ENCODE measurements at regions not wholly inside any gene's neighbourhood (a gene's known extent, or its start where the extent isn't known, plus 50 kb on each side); places are given as distances from the start of the nearest gene placed in this dataset.
"Not testable (repeated sequence)": the region's sequence is repeated elsewhere in the genome, so short reads cannot be mapped to it uniquely, and the experiment has no call there.

GRCh38 chr2:740322-741194 is 63.4 kb upstream of the TMEM18 start:
- not testable (repeated sequence) for H3K27me3 ChIP-seq (replicated peaks in 1 of 4; ENCODE audit: control insufficient read depth in 3 of 4, extremely low read depth in 1 of 4, insufficient read depth in 3 of 4, low read length in 3 of 4); H4K8ac ChIP-seq (ENCODE audit: extremely low read depth, insufficient read depth, low read length); H2BK120ac ChIP-seq (replicated peaks; ENCODE audit: low read depth, low read length); H3K9me3 ChIP-seq (ENCODE audit: insufficient read depth in 2 of 2, low read depth in 1 of 2, low read length in 1 of 2); H2BK20ac ChIP-seq (ENCODE audit: low read length); H3K79me1 ChIP-seq (ENCODE audit: low read depth, low read length); H3K4me1 ChIP-seq (replicated peaks in 1 of 4; ENCODE audit: control insufficient read depth in 3 of 4, insufficient read depth in 4 of 4, low read length in 3 of 4); H4K91ac ChIP-seq (replicated peaks; ENCODE audit: insufficient read length, low read length); H2BK15ac ChIP-seq (ENCODE audit: low read length); H2AK5ac ChIP-seq (ENCODE audit: low read depth, low read length); H3K27ac ChIP-seq (ENCODE audit: low read depth, low read length); H4K5ac ChIP-seq (ENCODE audit: insufficient read length, low read depth, low read length); H4K20me1 ChIP-seq (replicated peaks in 1 of 2; ENCODE audit: control insufficient read depth in 1 of 2, insufficient read depth in 2 of 2, low read length in 2 of 2); H3K36me3 ChIP-seq (ENCODE audit: control insufficient read depth in 2 of 4, insufficient read depth in 4 of 4, low read length in 3 of 4); H3K23ac ChIP-seq (ENCODE audit: insufficient read length); H2BK12ac ChIP-seq (ENCODE audit: low read depth, low read length); H3K14ac ChIP-seq (ENCODE audit: insufficient read length); H3K79me2 ChIP-seq (ENCODE audit: control insufficient read depth in 1 of 2, insufficient read depth in 2 of 2, low read length in 2 of 2)
- Histone ChIP-seq H3K4ac (replicated peaks; ENCODE audit: insufficient read length, low read depth, low read length) (peak overlapping the region; percentile 81), H3K56ac (replicated peaks; ENCODE audit: insufficient read length, low read depth, low read length) (peak overlapping the region; percentile 54), H2AFZ (ENCODE audit: low read length) (peak overlapping the region; percentile 96), H3K23me2 (ENCODE audit: low read depth, low read length) (peaks cover 11% of the 10 kb centered on the region), H3K4me3 (ENCODE audit: extremely low read depth in 1 of 4, insufficient read depth in 2 of 4, low read depth in 3 of 4, low read length in 4 of 4) (peak overlapping the region; percentile 54 to 75 (median 64)), H3K18ac (ENCODE audit: extremely low read depth, low read length) (peak overlapping the region; percentile 68; the same call in 1 of the 2 replicates), H3K4me2 (ENCODE audit: insufficient read depth in 1 of 2, low read depth in 2 of 2, low read length in 2 of 2) (peak overlapping the region; percentile 73 to 76), H2BK5ac (ENCODE audit: low read depth, low read length) (peak overlapping the region; percentile 36), H3K9ac (replicated peaks in 1 of 4; ENCODE audit: extremely low read depth in 1 of 4, low read depth in 3 of 4, low read length in 3 of 4) (peak overlapping the region in 2 of 4 experiments; percentile 26 to 39; a peak in 4 of 7 replicates)
- ChIA-PET CTCF (ENCODE audit: partially characterized antibody) (interaction anchor here (0.6 to 2.5 kb wide), 19 partner anchors 8 to 729 kb away, joined by 3 to 22 read pairs (median 3); no protein-coding TSS in a partner anchor), POLR2A (ENCODE audit: partially characterized antibody) (interaction anchor here (0.7 to 1.3 kb wide), 6 partner anchors 9 to 885 kb away, joined by 3 read pairs; no protein-coding TSS in a partner anchor)
- WGBS, 2 experiments (ENCODE audit: extremely low coverage in 1 of 2, insufficient coverage in 1 of 2, insufficient read length in 1 of 2, insufficient replicate concordance in 2 of 2, low coverage in 1 of 2, low lambda C conversion rate in 2 of 2, missing lambda C conversion rate in 1 of 2), result 4% methylated on average over 40 of the region's 41 CpGs; no CpG with 5 or more reads in 1 of the 2 experiments
- DNase-seq (ENCODE audit: low read depth in 1 of 2, low spot score in 2 of 2), result peak; percentile 98 to 100
- peak; percentile 15; the same call in 1 of the 2 replicates for TF ChIP-seq PHF8 (conservative IDR thresholded peaks at IDR 0.05; ENCODE audit: low read depth, low read length)
- TF ChIP-seq RBBP5 (IDR thresholded peaks at IDR 0.05; ENCODE audit: borderline replicate concordance, low read depth, low read length), result peak; percentile 51; the same call in 1 of the 2 replicates
- peak; percentile 67 for TF ChIP-seq SAP30 (IDR thresholded peaks at IDR 0.05; ENCODE audit: insufficient read depth, insufficient replicate concordance, low read length)
- peak; percentile 14; the same call in 1 of the 2 replicates for TF ChIP-seq TBP (IDR thresholded peaks at IDR 0.05; ENCODE audit: low read depth, low read length)
- TF ChIP-seq SP4 (IDR thresholded peaks at IDR 0.05; ENCODE audit: low read length), result peak; percentile 83
- TF ChIP-seq ASH2L (IDR thresholded peaks at IDR 0.05; ENCODE audit: low read length), result peak; percentile 56
- TF ChIP-seq KDM4A (IDR thresholded peaks at IDR 0.05; ENCODE audit: low read depth, low read length, severe bottlenecking), result peak; percentile 33
- TF ChIP-seq, protein P1, sequence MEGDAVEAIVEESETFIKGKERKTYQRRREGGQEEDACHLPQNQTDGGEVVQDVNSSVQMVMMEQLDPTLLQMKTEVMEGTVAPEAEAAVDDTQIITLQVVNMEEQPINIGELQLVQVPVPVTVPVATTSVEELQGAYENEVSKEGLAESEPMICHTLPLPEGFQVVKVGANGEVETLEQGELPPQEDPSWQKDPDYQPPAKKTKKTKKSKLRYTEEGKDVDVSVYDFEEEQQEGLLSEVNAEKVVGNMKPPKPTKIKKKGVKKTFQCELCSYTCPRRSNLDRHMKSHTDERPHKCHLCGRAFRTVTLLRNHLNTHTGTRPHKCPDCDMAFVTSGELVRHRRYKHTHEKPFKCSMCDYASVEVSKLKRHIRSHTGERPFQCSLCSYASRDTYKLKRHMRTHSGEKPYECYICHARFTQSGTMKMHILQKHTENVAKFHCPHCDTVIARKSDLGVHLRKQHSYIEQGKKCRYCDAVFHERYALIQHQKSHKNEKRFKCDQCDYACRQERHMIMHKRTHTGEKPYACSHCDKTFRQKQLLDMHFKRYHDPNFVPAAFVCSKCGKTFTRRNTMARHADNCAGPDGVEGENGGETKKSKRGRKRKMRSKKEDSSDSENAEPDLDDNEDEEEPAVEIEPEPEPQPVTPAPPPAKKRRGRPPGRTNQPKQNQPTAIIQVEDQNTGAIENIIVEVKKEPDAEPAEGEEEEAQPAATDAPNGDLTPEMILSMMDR (IDR thresholded peaks at IDR 0.05; ENCODE audit: control extremely low read depth in 1 of 3, insufficient read depth in 1 of 3, low read depth in 1 of 3, low read length in 3 of 3), result peak in 1 of 3 experiments; percentile 11; a peak in 1 of 4 replicates
- peak; percentile 100 for FAIRE-seq
